ENCODE measurements at regions not wholly inside any gene's neighbourhood (a gene's known extent, or its start where the extent isn't known, plus 50 kb on each side); places are given as distances from the start of the nearest gene placed in this dataset.

- FAIRE-seq (no peak), DNase-seq (ENCODE audit: insufficient read length, low spot score) (no peak)
- TF ChIP-seq POLR2A (IDR thresholded peaks at IDR 0.05; ENCODE audit: low read depth, low read length) = no peak
Observed at GRCh38 chr5:109597893-109598292, 91.8 kb upstream of the MAN2A1 start.

GRCh38 chr5:109594217-109594616 is 95.5 kb upstream of the MAN2A1 start:
- no peak for TF ChIP-seq POLR2A (IDR thresholded peaks at IDR 0.05; ENCODE audit: low read depth, low read length)
- no peak for FAIRE-seq
- no peak for DNase-seq (ENCODE audit: insufficient read length, low spot score)

GRCh38 chr5:109590799-109591198 is 98.9 kb upstream of the MAN2A1 start:
- FAIRE-seq (no peak), DNase-seq (ENCODE audit: insufficient read length, low spot score) (no peak)
- no peak for TF ChIP-seq POLR2A (IDR thresholded peaks at IDR 0.05; ENCODE audit: low read depth, low read length)

GRCh38 chr5:109589986-109590385 is 99.7 kb upstream of the MAN2A1 start:
- TF ChIP-seq POLR2A (IDR thresholded peaks at IDR 0.05; ENCODE audit: low read depth, low read length) = no peak
- DNase-seq (ENCODE audit: insufficient read length, low spot score) (no peak), FAIRE-seq (no peak)

- TF ChIP-seq POLR2A (IDR thresholded peaks at IDR 0.05; ENCODE audit: low read depth, low read length) = no peak
- FAIRE-seq = no peak
- no peak for DNase-seq (ENCODE audit: insufficient read length, low spot score)
Observed at GRCh38 chr5:109589239-109589638, 100.5 kb upstream of the MAN2A1 start.

- no peak for FAIRE-seq
- no peak for DNase-seq (ENCODE audit: insufficient read length, low spot score)
- no peak for TF ChIP-seq POLR2A (IDR thresholded peaks at IDR 0.05; ENCODE audit: low read depth, low read length)
Observed at GRCh38 chr5:109588281-109589035, 101.3 kb upstream of the MAN2A1 start.

GRCh38 chr5:109584986-109585599 is 104.6 kb upstream of the MAN2A1 start:
- TF ChIP-seq POLR2A (IDR thresholded peaks at IDR 0.05; ENCODE audit: low read depth, low read length) = no peak
- DNase-seq (ENCODE audit: insufficient read length, low spot score) (no peak), FAIRE-seq (no peak)

GRCh38 chr5:109580225-109580624 is 109.5 kb upstream of the MAN2A1 start:
- TF ChIP-seq POLR2A (IDR thresholded peaks at IDR 0.05; ENCODE audit: low read depth, low read length) = no peak
- FAIRE-seq = no peak
- no peak for DNase-seq (ENCODE audit: insufficient read length, low spot score)

GRCh38 chr5:109575506-109575905 is 114.2 kb upstream of the MAN2A1 start:
- TF ChIP-seq POLR2A (IDR thresholded peaks at IDR 0.05; ENCODE audit: low read depth, low read length) = no peak
- FAIRE-seq (no peak), DNase-seq (ENCODE audit: insufficient read length, low spot score) (no peak)

GRCh38 chr5:109574985-109575384 is 114.7 kb upstream of the MAN2A1 start:
- DNase-seq (ENCODE audit: insufficient read length, low spot score) (no peak), FAIRE-seq (no peak)
- TF ChIP-seq POLR2A (IDR thresholded peaks at IDR 0.05; ENCODE audit: low read depth, low read length) = no peak

- FAIRE-seq = no peak
- no peak for DNase-seq (ENCODE audit: insufficient read length, low spot score)
- TF ChIP-seq POLR2A (IDR thresholded peaks at IDR 0.05; ENCODE audit: low read depth, low read length) = no peak
Observed at GRCh38 chr5:109573766-109574165, 116.0 kb upstream of the MAN2A1 start.

- FAIRE-seq = no peak
- TF ChIP-seq POLR2A (IDR thresholded peaks at IDR 0.05; ENCODE audit: low read depth, low read length) = no peak
- no peak for DNase-seq (ENCODE audit: insufficient read length, low spot score)
Observed at GRCh38 chr5:109573256-109573655, 116.5 kb upstream of the MAN2A1 start.

GRCh38 chr5:109571785-109572184 is 117.9 kb upstream of the MAN2A1 start:
- no peak for FAIRE-seq
- TF ChIP-seq POLR2A (IDR thresholded peaks at IDR 0.05; ENCODE audit: low read depth, low read length) = no peak
- no peak for DNase-seq (ENCODE audit: insufficient read length, low spot score)

GRCh38 chr5:109570362-109570874 is 119.3 kb upstream of the MAN2A1 start:
- TF ChIP-seq POLR2A (IDR thresholded peaks at IDR 0.05; ENCODE audit: low read depth, low read length) = no peak
- FAIRE-seq (no peak), DNase-seq (ENCODE audit: insufficient read length, low spot score) (no peak)

All from H54 (cell line).